MM.1S (cell line): ENCODE measurements at regions not wholly inside any gene's neighbourhood (a gene's known extent, or its start where the extent isn't known, plus 50 kb on each side); places are given as distances from the start of the nearest gene placed in this dataset.

Source experiments
- EZH2 ChIP-seq: fragments of 300-600 bp; sonication (generic); optimal IDR thresholded peaks from 2 replicates; pipeline ENCODE3; 2017; ENCODE audit warnings: low read depth, mild to moderate bottlenecking, antibody characterized with exemption, low read length, mixed read lengths
- TF ChIP-seq, protein P1 (sequence below): fragments of 300-600 bp; sonication (generic); IDR thresholded peaks from 2 replicates; pipeline ENCODE4 v1.5.1; 2016; ENCODE audit warnings: antibody characterized with exemption, low read length, mixed read lengths

GRCh38 chr13:97858161-97858560 is 95.3 kb upstream of the IPO5 start:
- TF ChIP-seq, protein P1, sequence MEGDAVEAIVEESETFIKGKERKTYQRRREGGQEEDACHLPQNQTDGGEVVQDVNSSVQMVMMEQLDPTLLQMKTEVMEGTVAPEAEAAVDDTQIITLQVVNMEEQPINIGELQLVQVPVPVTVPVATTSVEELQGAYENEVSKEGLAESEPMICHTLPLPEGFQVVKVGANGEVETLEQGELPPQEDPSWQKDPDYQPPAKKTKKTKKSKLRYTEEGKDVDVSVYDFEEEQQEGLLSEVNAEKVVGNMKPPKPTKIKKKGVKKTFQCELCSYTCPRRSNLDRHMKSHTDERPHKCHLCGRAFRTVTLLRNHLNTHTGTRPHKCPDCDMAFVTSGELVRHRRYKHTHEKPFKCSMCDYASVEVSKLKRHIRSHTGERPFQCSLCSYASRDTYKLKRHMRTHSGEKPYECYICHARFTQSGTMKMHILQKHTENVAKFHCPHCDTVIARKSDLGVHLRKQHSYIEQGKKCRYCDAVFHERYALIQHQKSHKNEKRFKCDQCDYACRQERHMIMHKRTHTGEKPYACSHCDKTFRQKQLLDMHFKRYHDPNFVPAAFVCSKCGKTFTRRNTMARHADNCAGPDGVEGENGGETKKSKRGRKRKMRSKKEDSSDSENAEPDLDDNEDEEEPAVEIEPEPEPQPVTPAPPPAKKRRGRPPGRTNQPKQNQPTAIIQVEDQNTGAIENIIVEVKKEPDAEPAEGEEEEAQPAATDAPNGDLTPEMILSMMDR = no peak
- no peak for TF ChIP-seq EZH2
